ENCODE measurements at regions not wholly inside any gene's neighbourhood (a gene's known extent, or its start where the extent isn't known, plus 50 kb on each side); places are given as distances from the start of the nearest gene placed in this dataset.

DNA sequence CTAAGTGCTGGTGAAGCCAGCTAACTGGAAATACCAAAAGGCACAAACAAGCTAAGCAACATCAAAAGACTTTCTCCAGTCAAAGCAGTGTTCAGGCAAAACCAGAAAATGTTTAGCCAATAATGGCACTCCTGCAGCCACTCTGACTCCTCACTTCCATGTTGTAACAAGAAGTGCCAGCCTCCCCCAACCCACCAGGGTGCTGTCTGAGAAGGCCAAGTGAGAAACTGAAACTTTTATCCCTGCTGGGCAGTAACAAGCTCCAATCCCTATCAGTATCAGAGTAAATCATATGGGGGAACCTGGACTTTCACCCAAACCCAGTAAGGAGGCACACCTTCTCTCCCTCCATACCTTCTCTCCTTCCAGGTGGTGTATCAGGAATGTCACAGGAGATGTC lies 414.8 kb upstream of the NMUR2 start:
- TF ChIP-seq, protein P1, sequence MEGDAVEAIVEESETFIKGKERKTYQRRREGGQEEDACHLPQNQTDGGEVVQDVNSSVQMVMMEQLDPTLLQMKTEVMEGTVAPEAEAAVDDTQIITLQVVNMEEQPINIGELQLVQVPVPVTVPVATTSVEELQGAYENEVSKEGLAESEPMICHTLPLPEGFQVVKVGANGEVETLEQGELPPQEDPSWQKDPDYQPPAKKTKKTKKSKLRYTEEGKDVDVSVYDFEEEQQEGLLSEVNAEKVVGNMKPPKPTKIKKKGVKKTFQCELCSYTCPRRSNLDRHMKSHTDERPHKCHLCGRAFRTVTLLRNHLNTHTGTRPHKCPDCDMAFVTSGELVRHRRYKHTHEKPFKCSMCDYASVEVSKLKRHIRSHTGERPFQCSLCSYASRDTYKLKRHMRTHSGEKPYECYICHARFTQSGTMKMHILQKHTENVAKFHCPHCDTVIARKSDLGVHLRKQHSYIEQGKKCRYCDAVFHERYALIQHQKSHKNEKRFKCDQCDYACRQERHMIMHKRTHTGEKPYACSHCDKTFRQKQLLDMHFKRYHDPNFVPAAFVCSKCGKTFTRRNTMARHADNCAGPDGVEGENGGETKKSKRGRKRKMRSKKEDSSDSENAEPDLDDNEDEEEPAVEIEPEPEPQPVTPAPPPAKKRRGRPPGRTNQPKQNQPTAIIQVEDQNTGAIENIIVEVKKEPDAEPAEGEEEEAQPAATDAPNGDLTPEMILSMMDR (IDR thresholded peaks at IDR 0.05), result no peak
- no peak for TF ChIP-seq POLR2AphosphoS5 (IDR thresholded peaks at IDR 0.05)
